GM18867 (cell line): ENCODE measurements at regions not wholly inside any gene's neighbourhood (a gene's known extent, or its start where the extent isn't known, plus 50 kb on each side); places are given as distances from the start of the nearest gene placed in this dataset.
"Not testable (repeated sequence)": the region's sequence is repeated elsewhere in the genome, so short reads cannot be mapped to it uniquely, and the experiment has no call there.

Experiments used
- ATAC-seq: cut with Tn5 transposase; IDR thresholded peaks from one replicate; pipeline ENCODE4 v1.9.1; 2021; ENCODE audit warnings: mild to moderate bottlenecking, moderate library complexity; ENCODE audit not compliant: unreplicated experiment

DNA sequence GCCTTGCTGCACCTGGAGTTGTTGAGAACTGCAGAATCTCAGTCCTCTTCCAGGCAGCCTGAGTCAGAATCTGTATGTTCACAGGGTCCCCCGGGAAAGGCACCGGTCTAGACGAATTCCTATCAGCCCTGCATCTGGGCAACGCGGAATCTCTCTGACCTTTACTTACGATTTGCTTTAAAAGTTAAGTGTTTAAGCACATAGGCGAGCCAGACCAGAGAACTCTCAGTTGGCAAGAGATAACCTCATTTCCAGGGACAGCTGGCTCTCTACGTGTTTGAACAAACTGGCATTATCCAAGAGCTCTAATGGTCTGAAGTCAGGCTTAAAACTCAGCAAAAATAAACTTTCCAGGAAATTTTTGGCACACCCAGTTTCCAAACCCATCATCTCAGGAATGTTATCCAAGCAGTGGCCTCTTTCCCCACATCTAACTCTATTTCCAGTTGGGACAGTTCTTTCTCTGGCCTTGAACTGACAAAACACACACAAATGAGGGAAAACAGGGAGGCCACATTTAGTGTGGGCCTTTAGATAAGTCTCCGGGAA is 53.4 kb downstream of the HES1 start:
- ATAC-seq: no peak

DNA sequence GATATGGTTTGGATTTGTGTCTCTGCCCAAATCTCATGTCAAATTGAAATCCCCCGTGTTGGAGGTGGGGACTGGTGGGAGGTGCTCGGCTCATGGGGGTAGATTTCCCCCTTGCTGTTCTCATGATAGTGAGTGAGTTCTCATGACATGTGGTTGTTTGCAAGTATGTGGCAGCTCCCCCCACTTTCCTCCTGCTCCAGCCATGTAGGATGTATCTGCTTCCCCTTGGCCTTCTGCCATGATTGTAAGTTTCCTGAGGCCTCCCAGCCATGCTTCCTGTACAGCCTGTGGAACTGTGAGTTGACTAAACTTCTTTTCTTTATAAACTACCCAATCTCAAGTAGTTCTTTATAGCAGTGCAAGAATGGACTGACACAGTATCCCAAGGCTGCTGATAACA is 55.9 kb downstream of the HES1 start:
- ATAC-seq: not testable (repeated sequence)

DNA sequence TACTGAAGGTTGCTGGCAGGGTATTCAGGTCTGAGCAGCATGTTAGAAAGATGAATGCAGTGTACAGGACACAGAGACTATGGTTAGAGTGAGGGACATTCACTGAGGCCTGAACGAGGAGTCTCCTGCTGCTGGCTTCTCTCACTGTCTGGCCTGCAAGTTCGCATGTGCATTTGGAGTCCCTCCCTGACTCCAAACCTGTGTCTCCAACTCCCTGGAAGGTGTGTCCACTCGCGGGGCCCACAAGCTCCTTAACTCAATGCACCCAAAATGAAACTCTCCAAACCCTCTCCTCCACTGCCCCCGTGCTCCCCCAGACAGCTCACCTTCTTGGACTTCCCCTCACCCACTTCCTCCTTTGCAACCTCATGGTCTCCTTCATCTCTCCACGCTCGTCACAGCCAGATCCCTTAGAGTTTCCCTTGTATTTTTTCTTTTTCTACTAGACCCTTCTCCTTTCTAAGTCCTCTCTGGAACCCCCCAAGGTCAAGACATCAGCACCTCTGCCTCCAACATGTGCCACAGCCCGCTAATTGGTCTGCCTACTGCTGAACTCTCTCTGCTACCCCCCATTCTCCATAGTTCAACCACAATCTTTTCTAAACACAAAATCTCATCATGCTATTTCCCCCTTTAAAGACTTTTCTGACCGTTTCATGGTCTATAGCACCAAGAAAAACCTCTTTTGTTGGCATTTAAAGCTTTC is 58.3 kb downstream of the HES1 start:
- no peak for ATAC-seq

DNA sequence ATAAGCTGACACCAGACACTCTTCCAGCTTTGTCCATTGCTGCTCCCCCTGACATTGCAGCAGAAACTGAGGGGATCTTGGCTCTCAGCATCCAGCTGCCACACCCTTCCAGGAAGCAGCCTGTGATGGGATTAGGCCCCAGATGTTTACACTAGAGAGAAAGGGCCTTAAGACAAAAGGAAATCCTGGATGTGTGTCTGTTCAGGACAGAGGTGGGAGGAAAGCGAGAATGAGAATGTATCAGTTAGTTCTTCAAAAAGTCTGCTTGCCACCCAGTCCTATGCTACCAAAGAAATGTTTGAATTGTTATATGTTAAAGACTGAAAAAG is 58.8 kb downstream of the HES1 start:
- no peak for ATAC-seq

DNA sequence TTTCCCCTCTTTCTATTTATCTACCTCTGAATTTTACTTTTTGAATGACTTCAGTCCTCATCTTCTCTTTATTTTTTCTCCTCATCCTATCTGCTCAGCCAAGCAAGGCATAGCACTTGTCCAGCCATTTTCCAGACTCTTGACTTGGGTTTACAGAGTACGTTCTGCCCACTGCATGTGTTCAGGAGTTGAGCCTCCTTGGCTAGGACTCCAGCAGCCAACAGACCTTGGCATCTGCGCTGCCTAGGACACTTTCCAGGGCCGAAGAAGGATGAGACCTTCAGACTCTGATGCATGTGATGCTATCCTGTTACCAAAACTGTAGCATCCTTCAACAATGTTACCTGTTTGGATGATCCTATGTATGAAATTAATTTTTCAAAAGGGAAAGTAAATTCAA is 59.7 kb downstream of the HES1 start:
- no peak for ATAC-seq

DNA sequence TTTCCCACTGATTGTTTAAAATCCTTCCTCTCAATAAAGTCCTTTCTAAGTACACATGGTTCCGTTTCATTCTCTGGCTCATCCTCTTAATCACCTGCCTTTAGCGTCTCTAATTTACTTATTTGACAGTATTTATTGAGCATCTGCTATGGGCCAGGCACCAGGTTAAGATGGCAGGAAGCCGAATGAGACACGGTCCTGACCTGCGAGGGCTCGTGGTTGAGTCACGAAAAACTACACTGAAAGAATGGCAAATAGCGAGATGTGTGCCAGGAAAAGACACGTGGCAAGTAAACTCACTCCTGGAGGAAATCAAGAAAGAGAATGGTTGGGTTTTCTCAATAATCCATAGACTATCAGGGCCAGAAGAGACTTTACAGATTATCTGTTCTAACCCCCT is 60.9 kb downstream of the HES1 start:
- ATAC-seq: no peak

DNA sequence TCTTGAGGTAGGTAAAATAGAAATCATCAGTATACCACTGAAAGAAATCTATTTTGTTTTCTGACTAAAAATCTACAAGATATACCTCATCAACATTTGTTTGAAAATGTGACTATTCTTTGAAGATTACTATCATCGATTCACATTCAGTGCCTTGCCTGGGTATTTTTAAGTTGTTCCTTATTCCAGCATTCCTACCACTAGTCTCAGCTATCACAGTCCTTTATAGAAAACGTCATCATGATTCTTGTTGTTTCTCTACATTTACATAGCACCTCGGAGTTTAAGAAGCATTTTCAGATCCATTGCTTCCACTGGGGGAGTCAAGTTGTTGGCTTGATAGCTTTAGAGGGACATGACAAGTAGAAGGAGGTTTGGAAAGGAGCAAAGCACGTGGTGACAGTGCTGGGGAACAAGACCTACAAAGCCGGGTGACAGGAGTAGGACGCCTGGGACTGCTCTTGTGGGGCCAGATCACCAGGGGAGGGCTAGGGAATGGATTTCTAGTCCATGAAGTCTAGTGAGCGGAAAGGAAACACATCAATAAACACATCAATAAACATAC is 61.5 kb downstream of the HES1 start:
- no peak for ATAC-seq

DNA sequence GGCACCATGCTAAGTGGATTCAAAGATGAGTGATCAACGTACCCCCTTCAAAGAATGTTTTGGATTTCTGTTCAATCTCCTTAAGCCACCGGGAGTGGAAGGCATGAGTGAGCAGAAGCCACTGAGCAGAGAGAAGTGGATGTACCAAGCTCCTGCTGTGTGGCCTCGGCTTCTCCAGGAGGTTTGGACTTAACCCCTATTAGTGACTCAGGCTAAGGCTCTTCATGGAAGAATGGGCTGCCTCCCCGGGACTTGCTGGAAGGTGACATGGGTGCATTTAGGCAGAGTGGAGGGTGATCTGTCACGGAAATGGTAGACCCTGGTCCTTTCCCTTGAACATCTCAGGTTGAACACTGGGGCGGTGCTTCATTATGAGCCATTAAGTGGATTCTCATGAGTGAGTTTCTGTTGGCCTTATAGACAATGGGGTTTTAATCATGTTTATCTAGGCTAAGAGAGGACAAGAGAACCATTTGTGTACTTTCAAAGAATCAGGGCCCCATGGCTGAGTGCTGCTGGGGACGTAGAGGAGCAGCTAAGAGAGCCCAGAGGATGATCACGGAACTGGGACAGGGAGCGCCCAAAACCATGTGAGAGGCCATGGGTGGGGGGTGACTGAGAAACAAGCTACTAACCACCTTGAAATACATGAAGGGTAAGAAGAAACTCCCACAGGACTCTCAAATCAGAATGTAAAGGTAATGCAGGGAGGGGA is 62.2 kb downstream of the HES1 start:
- ATAC-seq: no peak

DNA sequence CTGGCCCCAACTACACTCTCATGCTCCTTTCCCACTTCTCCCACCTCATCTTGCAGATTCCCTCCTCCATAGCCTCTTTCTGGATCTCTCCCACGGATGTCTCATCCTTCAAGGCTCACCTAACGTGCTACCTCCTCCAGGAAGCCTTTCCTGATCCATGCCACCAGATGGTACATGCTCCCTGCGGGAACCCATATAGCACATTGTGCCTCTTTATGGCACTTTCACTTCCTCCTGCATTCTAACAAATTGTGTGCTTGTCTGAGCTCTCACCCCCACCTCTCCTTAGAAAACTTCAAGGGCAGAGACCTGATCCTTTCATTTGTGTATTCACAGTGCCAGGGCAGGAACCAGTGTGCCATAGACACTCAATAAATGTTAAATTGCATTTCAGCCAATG is 63.0 kb downstream of the HES1 start:
- no peak for ATAC-seq

DNA sequence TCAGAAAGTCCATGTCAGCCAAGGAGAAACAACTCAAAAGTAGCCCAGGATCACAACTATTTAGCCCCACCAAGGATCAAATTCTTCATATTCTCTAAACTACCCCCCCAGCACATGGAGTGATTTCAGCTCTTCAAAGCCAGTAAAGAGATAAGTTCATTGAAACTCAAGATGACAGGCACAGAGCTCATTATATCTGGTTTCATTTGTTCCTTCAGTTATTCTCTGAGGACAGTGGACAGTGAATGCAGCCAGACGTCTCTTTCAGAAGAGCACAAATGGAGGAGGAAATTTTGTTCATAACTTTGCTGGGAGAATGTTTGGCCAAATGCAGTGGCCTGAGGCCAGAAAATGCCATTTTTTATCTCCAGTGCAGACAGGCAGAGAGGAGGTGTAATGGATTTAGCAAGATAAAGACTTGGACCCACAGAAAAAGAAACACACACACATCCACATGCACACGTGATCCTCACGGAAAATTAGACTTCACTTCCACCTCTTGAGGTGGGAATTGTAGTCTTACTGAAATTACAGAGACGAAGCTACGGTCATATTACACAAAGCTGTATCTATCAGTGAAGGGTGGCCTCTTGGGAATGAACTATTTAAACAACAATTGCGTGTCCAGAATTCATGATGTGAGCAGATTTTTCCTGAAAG is 64.6 kb downstream of the HES1 start:
- no peak for ATAC-seq

DNA sequence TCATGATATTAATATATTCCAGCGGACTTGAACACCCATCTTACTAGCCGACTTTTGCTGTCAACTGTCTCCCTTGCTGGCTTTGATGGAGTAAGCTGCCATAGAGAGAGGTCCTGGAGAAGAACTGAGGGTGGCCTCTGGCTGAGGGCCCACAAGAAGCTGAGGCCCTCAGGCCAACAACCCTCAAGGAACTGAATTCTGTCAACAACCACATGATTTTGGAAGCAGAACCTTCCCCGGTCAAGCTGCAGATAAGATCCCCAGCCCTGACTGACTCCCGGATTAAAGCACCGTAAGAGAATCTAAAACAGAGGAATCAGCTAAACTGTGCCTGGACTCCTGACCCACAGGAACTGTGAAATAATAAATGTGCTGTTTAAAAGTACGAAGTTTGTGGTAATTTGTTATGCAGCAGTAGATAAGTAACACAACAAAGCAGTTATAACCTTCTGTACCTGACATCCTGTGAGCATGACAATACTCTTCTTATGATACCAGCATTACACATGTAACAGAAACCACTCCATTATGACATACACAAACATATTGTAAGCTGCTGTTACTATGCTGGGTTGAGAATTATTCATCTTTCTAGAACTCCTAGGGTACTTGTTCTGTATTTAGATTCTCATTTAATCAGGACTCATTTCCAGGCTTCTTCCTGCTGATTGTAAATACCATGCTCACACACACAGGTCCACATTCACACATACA is 66.2 kb downstream of the HES1 start:
- no peak for ATAC-seq

DNA sequence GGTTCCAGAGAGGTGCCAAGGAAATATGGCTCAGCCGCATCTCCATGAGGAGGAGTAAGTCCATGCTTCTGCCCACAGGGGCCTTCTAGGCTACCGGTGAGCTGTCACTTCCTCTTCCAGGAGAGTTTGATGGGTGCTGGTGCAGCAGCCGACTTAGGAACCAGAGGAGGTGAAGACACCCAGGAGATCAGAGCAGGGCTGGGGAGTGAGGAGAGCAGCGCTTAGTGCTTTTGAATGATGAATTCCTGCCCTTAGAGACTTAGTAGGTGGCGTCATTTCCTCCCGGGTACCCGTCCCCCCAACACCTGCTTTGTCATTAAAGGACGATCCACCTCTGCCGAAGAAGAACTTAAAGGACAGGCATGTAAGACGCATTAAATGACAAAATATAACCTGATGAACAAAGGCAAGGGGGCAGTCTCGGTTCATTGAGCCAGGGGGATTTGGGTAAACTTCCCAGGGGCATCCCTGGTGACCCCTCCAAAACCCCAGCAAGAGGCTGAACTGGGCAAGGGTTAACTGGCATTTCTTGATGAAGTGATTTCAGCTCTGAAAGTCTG is 67.6 kb downstream of the HES1 start:
- ATAC-seq: no peak

DNA sequence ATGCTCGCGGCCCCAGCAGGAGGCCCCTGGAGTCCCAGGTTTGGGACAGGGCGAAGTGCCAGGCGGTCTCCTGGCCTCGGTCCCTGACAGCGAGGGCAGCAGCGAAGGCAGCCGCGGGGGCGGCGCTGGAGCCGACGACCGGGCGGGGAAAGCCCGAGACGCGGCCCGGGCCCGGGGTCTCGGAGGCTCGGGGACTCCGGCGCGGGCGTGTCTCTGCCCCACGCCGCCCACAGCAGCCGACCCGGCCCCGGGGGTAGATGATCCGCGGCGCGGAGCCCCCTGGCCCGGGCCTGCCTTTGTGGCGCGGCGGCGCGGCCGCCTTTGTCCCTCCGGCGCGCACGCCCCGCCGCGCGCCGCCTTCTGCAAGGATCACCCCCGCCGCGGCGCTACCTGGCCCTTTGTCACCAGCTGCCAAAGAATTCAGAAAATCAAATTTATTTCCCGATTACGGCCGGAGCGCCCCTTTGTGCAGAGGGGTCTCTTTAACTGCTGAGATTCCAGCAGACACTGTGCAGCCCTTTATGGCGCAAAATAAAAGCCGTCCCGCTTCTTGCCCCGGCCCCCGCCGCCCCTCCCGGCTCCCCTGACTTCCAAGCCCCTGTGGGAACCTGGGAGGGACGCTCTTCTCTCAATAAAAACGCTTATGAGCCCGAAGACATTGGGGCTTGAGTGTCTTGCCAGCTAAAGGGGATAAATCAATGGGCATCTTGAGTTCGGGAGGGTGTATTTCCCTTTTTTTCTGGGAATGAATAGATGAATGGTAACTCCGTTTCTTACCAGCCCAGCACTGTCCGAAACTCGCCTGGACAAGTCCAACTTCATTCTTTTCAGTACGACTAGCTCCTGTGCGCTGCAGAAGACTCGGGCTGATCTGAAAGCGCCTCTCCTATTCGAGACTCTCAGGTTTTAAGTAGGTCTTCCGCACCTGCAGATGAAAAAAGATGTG is 68.4 kb downstream of the HES1 start:
- ATAC-seq: no peak

DNA sequence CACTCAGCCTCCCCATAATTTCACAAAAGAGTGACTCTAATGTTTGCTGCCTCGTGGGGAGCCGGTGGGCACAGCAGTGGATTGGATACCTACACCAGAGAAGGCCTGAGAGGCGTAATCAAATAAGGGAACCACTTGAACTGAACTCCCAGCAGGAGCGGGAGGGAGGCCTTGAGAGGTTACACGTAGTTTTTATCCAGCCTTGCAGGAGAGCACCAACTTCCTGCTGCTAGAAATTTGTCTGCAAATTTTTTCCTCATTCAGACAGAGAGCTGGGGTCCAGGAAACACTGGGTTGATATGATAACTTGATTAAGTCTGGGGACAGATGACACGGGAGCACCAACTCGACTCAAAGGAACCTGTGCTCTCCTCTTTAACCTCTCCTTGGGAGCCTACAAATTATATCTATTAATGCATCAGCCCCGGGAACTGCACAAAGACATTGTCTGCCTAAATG is 69.8 kb downstream of the HES1 start:
- no peak for ATAC-seq

DNA sequence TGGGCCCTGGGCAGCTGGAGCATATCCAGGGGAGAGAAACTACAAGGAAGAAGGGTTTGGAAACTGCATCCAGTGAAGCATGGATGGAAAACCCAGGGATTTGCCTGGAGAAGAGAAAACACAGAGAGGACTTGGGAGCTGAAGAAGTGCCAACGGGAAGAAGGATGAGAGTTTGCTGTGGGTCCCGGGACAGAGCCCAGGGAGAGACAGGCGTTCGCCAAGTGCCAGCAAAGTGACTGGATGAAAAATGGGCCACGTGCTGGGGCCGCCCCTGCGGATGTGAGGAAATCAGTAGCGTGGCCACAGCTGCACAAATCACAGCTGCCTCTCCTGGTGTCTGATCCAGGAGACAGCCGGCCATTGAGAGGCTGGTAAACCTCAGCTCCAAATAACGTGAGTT is 70.4 kb downstream of the HES1 start:
- no peak for ATAC-seq

DNA sequence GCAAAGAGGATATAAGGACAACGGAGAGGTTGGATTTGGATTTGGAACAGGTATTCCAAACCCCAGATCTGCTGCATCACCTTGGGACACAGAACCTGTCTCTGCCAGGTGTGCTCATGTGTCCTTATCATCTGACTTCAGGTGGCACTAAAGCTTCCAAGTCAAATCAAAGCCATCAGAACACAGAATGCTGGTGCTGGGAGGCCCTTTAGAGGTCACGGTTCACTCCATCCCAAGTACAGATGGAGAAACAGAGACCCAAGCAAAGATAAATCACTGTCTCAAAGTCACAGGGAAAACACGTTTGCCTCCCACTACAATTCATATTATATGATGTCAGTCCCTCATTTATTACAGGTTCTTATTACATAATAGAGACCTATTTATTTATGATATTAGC is 72.8 kb downstream of the HES1 start:
- no peak for ATAC-seq

DNA sequence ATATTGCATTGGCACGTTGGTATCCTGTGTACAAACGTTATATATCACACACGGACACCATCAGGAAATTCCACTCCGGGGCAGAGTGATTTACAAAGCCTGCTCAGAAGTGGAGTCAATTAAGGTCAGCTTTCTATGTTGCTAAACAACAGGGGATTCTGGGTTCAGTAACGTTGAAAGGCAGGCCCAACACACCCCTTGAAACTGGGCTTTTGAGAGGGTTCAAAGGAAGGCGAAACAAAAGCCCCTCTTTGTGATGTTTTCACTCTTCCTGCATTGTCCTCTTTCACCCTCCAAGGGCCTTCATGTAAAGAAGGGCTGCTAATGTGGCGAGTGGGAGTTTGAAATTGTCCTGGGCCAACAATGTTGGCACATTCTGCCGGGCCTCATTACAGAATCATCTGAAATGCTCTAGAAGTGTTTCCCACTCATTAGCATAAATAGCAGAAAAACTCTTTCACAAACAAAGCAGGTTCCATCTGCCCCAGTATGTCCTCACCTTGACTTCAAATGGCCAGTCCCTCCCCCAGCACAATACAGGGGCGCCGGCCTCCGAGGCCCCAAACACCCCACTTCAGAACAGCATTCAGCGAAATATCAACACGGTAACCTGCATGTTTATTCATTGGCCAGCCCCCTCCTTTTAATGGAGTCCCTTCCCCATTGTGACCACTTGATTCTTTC is 76.4 kb downstream of the HES1 start:
- ATAC-seq: no peak

DNA sequence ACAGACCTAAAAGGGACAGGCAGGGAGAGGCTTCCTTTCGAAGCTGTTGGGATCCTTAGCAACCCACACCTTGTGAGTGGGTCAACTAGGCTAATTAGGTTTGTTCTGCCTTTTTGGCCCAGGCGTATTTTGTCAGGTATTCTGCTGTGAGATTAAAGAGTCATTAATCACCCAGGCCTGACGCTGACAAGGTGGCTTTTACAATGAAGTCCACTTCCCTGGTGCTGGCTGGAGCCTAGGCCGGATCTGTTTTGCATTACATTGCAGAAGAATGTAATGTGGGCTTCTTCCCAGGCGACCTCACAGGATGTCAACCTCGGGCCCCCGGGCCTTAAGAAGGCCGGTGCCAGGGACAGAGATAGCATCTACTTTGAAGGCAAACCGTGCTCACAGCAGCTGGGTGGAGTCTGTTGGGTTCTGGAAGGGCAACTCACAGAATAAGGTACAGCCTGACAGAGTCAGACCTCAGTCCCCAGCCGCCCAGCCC is 76.9 kb downstream of the HES1 start:
- no peak for ATAC-seq

DNA sequence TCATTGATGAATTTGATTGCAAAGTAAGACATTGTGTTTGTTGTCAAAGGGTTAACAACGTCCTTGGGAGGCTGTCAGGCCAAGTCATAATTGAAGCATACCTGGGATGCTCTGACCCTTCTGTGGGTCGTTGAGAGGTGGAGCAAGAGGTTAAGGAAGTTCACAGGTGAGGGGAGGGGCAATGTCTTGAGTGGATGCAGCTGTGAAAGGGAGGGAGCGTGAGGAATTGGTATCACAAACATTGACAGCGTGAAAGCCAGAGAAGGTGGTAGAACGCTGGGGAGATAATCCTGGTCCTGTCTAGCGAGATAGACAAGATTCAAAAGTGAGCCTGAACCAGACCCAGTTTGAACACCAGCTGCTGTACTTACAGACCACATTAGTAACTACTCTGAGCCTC is 79.4 kb downstream of the HES1 start:
- no peak for ATAC-seq
